ENCODE measurements at regions not wholly inside any gene's neighbourhood (a gene's known extent, or its start where the extent isn't known, plus 50 kb on each side); places are given as distances from the start of the nearest gene placed in this dataset.

DNA sequence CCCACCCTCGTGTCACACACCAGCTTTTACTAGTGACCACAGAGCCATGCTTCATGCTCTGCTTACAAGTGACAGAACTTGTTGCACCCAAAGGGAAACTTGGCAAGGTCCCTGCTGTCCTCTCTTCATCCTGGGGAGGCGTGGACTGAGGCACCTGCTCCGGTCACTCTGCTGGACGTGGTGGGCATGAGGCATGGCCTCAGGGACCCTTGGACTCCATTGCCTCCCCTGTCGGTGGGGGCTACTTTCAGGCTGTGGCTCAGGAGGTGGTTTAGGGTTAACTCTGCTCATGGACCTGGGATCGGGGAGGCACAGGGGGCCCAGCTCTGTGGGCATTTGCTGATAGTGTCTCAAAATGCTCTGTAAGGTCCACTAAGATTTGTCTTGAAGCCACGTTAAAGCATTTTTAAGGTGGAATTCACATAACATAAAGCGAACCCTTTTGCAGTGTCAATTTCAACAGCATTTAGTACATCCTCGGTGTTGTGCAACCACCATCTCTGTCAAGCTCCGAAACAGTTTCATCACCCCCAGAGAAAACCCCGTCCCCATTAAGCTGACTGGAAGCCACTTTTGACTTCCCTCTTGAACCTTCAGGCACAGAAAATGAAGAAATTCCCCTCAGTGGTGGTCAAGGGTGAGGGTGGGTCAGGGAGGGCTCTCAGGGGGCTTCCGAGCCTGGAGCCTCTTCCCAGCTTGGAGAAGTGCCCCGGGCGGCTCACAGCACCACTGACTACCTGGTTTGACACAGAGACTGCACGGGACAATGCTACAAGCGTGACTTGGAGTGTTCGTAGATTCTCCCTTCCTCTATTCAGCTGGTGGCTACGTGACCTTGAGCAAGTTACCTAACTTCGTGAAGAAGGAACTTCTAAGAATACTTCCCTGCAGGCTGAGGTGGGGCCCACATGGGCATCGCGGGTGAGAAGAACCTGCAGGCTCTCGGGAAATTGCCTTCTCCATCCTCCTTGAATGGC, 100.0 kb upstream of the HDAC4 start:
- no peak for DNase-seq

GRCh38 chr2:239499726-239500573, 99.1 kb upstream of the HDAC4 start:
- DNase-seq = no peak

- DNase-seq = no peak
Measured at GRCh38 chr2:239498981-239499634, 98.3 kb upstream of the HDAC4 start.

GRCh38 chr2:239498576-239498975, 97.8 kb upstream of the HDAC4 start:
- no peak for DNase-seq

DNA sequence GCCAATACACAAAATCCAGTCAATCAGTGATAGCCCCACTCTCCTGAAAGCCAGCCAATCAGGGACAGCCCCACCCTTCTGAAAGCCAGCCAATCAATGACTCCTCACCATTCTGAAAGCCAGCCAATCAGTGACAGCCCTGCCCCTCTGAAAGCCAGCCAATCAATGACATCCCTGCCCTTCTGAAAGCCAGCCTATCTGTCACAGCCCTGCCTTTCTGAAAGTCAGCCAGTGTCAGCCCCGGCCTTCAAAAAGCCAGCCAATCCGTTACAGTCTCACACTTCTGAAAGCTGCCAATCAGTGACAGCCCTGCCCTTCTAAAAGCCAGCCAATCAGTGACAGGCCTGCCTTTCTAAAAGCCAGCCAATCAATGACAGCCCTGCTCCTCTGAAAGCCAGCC, 95.9 kb upstream of the HDAC4 start:
- DNase-seq = no peak

- no peak for DNase-seq
Measured at GRCh38 chr2:239495791-239496233, 95.0 kb upstream of the HDAC4 start.

- DNase-seq = no peak
Measured at GRCh38 chr2:239495175-239495574, 94.4 kb upstream of the HDAC4 start.

DNA sequence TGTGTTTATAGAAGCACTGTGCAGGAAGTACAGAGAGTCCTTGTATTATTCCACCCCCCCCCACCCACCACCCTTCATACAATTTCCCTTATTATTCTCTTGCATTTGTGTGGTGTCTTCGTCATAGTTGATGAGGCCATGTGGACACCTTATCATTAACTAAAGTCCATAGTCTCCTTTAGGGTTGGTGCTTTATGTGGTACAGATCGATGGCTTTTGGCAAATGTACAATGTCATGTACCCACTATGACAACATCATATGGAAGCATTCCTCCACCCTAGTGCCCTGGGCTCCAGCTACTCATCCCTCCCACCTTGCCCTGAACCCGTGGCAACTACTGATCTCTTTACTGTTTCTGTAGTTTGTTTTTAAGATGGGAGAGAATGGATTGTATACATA, 93.8 kb upstream of the HDAC4 start:
- DNase-seq = no peak

GRCh38 chr2:239489481-239489880, 88.7 kb upstream of the HDAC4 start:
- no peak for DNase-seq

DNA sequence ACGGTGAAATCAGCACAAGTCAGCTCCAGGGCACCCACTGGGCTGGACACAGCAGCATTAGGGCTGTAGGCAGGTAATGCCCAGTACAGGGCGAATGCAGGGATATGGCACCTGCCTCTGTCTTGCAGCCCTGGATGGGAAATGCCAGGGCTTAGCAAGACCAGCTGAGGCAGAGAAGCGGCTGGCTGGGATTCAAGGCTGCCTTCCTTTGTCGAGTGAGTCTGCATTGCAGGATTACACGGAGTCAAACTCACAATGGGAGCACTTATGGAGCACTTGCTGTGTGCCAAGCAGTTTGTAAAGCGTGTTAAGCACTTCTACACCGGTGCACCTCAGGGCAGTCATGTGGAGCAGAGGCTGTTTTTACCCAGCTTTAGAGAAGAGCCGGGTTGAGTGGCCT, 87.3 kb upstream of the HDAC4 start:
- no peak for DNase-seq

DNA sequence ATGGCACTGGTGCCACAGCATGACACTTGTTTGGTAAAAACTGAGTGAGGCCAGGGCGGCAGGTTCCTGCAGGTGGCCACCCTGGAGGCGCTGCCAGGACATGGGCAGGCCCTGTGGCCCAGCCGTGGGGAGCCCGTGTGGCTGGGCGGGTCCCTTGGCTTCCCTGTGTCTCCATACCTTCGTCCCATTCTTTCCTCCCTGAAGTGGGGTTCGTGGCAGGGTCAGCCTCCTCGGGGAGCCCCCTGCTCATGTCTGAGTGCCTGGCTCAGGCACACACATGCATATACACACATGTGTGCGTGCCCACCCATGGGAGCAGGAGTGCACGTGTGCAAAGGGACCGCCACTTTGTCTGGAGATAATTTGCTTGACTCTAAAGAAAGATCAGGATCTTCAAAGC, 86.5 kb upstream of the HDAC4 start:
- DNase-seq = no peak

DNA sequence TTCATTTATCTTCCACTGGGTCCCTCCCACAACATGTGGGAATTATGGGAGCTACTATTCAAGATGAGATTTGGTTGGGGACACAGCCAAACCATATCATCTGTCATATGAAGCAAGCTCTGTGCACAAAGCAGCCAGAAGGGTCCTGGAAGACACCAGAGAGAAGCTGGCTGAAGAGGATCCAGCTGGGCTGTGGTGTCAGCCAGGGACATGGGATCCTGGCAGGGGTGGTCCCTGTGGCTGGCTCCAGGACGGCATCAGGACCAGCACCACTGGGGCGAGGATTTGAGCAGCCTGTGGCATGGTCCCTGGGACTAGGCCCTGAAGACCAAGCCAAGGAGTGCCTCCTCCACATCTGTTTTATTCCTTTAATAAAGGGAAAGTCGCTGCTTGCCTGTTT, 84.8 kb upstream of the HDAC4 start:
- no peak for DNase-seq

DNA sequence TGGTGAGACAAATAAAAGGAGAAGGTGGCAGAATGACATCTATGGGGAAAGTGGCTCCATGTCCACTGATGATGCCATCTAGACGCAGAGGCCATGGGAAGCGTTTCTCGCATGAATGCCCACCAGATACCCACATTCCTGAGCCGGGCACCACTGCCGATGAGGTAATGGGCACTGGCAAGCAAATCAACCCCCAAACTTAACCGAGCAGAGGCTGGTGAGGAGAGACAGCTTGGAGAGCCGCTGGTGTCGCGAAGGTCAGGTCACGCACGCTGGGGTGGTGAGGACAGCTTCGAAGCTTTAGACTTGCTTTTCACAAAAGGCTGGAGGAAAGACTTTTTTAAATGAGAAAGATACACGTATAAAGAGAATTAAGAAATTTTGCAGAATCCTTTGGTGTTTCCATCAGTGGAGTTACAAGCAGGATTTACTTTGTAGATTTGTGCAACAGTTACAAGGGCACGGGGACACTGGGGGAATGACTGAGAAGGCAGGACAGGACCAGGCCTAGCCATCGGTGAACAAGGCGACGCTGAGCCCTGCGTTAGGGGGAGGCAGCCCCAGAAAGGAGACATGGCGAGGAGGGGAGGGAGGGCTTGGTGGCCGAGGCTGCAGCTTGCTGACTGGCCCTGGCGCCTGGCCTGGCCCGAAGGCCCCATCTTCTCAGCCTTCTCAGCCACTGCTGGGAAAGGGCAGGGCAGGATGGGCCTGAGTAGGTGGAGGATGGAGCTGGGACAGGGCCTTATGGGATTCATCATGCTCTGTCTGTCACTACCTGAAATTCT, 83.9 kb upstream of the HDAC4 start:
- DNase-seq = no peak

DNA sequence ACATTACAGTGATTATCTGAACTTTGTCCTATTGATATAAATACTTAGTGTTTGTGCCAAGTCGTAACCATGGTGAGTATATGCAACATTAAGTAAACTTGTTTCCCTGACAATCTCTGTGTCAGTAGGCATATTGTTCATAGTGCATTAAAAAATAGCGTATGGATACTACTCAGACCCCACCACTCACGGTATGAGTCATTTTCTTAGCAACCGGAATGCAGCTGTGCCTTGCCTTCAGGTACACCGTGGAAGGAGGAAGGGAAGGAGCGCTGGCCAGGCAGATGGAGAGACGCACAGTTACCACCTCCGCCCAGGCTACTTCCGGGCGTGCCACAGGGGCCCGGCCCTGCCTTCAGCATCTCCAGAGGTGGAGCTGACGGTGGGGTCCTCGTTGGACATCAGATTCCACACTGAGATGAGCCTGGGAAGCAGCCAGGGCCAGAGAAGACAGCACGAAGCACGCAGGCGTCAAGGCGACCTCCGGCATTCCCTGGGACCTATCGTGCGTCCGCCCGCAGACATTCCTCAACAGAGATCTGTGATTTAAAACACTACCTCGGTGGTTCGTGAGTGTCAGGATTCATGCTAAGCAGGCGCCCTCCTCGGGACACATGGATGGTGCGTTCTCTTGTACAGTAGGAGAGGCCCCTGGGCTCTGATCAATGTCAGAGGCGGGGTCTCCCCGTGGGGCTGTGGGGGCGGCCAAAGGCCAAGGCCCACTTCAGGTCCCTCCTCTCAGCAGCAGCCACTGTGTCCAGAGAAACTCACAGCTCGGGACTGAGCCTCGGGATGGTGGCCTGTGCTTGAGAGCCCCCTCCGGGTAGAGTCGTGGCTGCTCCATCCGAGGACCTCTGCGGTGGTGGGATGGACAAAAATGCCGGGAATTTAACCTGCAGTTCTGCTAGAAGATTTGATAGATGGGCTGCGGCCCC, 82.2 kb upstream of the HDAC4 start:
- no peak for DNase-seq

DNA sequence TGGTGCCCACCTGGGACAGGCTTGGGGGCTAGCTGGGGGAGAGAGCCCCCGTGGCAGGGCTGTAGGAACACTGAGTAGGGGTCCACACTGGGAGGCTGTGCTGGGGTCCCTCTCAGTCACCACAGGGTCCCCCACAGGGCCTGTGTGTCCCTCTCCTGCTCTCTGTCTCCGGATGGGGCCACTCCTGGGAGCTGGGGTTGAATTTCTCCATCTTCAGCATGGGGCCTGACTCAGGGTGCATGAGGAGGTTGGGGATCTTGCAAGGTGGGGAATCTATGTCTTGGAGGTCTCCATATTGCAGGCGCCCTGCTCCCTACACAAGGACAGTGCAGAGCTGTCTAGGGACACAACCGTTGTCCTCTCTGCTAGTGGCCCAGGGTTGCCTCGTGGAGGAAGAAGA, 78.7 kb upstream of the HDAC4 start:
- no peak for DNase-seq

- no peak for DNase-seq
Measured at GRCh38 chr2:239477591-239477990, 76.8 kb upstream of the HDAC4 start.

DNA sequence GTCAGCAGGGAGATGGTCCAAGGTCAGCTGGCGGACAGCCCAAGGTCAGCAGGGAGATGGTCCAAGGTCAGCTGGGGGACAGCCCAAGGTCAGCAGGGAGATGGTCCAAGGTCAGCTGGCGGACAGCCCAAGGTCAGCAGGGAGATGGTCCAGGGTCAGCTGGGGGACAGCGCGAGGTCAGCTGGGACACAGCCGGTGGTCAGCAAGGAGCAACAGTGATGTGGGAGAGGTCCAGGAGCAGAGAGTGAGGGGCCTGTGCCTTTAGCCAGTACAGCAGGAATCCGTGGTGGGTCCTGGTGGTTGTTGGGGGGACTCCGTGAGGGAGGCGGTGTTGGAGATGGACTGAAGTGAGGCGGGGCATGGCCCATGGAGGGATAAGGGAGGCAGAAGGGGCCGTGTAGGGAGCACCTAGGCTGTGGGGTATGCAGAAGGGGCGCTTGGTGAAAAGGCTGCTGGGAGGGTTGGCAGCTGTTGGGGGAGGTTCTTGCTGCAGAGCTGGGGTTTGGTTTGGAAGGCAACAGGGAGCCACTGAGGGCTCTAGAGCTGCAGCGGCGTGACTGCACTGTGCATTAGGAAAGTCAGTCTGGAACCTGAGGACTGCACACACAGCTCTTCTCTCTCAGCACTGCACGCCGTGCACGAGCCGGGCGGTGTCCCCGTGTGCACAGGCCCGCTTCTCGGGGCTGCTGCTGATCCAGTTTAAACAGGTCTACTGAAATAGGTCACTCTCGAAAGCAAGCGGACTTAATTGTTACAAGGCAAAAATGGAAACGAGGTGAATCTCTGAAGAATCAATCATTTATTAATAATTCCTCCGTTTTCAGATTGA, 76.2 kb upstream of the HDAC4 start:
- DNase-seq = no peak

DNA sequence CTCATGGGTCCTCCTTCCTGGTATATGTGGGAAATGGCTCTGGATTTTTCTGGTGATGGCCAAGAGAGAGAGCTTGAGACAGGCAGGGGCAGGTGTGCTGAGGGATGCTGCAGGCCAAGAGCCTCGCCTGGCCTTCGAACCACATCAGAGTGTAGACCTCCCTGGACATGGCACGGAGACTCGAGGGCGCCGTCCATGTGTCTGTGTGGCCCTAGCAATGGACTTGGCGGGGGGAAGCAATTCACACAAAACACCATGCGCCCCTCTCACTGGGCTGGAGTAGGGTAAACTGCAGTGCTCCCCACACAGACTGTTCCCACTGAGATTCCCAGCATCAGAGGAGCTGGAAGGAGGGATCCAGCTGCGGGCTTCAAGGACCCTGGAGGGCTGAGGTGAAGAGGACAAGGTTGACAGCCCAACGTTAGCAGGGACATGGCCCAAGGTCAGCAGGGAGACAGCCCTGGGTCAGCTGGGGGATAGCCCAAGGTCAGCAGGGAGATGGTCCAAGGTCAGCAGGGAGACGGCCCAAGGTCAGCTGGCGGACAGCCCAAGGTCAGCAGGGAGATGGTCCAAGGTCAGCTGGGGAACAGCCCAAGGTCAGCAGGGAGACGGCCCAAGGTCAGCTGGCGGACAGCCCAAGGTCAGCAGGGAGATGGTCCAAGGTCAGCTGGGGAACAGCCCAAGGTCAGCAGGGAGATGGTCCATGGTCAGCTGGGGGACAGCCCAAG, 75.4 kb upstream of the HDAC4 start:
- no peak for DNase-seq

DNA sequence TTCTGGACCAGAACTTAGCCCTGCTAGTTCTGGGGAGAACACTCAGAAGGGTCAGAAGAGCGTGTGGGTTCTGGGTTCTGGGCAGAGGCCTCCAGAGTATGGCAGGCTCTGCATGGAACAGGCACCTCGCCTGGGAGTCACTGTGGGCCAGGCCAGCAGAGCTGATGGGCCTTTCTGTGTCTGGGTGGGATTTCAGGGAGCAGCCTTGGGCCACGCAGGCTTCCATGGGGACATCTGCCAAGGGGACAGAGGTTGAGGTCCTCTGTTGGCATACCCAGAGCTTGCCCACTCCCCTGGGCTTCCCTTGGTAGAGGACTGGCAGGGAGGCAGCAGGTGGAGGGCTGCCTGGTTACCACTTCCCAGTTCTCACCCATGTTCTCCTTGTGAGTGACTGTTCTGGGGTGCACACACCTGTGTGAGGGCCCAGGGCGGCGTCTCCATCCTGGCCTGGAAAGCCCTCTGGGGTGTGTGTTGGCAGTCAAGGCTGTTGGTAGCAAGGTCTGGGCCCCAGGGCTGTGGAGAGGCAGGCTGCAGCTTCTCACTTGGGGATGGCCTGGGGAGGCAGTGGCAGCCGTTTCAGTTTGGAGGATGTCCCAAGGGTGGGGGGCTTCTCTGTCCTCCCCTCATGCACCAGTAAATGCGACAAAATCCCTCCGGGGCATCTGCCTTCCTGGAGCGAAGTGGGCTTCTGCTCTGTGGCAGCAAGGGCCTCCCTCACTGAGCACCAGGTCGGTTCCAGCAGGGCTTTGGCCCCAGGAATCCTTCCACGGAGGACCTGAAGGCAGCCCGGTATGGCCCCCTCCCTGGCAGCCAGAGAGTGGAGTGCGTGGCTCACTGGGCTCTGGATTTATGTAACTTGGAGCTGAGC, 74.6 kb upstream of the HDAC4 start:
- no peak for DNase-seq

All from activated CD4-positive, alpha-beta T cell treated with anti-CD3 and anti-CD28 coated beads for 4 hours (primary cell).